Tibial artery (tissue), 4 donors: ENCODE measurements at regions not wholly inside any gene's neighbourhood (a gene's known extent, or its start where the extent isn't known, plus 50 kb on each side); places are given as distances from the start of the nearest gene placed in this dataset.

Source experiments
- DNase-seq, 2 donors: peaks; one replicate each; pipeline ENCODE4 v3.0.0-alpha.2; 2019
- H3K27ac ChIP-seq, 2 donors: fragments of 200-600 bp; sonication (generic) in 1 of 2; 1 replicate in 1 of 2; 2 replicates in 1 of 2; pipeline ENCODE4 v1.5.1; 2018 to 2019; ENCODE audit warnings: mild to moderate bottlenecking in 1 of 2
- H3K27me3 ChIP-seq, 2 donors: fragments of 200-600 bp; sonication (generic) in 1 of 2; one replicate each; pipeline versions ENCODE4 v1.5.1 to v1.6.0; 2016 to 2019
- H3K36me3 ChIP-seq, 3 donors: fragments of 200-600 bp; sonication (generic) in 2 of 3; one replicate each; pipeline ENCODE4 v1.5.1; 2016 to 2019; ENCODE audit warnings: mild to moderate bottlenecking in 2 of 3
- H3K4me1 ChIP-seq, 4 donors: fragments of 200-600 bp; sonication (generic) in 2 of 4; 1 replicate in 3 of 4; 2 replicates in 1 of 4; pipeline ENCODE4 v1.5.1; 2016 to 2019
- H3K4me3 ChIP-seq, 2 donors: fragments of 200-600 bp; sonication (generic) in 1 of 2; 1 replicate in 1 of 2; 2 replicates in 1 of 2; pipeline ENCODE4 v1.5.1; 2018 to 2019; ENCODE audit warnings: mild to moderate bottlenecking in 2 of 2
- H3K9me3 ChIP-seq, 3 donors: fragments of 200-600 bp; sonication (generic) in 1 of 3; one replicate each; pipeline ENCODE4 v1.5.1; 2016 to 2019
- intact Hi-C: fragments of 100-400 bp; cut with DNase I; formaldehyde crosslinking; loops from one replicate; pipeline ENCODE4 v1.15.0; 2023; ENCODE audit warnings: low total_unique reads
- TF ChIP-seq, protein P1 (sequence below), 2 experiments: fragments of 200-600 bp in 1 of 2; fragments of 450-650 bp in 1 of 2; IDR thresholded peaks; one replicate each; pipeline ENCODE4 v1.5.1; 2017 to 2019; ENCODE audit warnings: antibody characterized with exemption in 2 of 2, mild to moderate bottlenecking in 1 of 2, moderate library complexity in 1 of 2

DNA sequence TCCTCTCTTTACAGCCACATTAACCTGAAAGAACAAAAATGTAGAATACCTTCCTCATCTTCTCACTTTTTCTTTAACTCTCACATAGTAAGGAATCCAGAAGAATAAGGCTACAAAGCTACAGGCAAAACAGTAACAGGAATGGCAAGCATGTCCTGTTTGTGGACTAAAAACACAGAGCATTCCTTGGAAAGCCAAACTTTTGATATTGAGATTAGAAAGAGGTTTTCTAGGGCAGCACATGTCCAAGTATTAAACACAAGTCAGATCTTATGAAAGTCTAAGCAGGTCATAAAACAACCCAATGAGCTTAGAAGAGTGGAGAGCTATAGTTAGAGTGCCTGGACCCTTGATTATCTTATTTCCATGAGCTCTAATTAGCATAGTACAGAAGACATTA is 58.2 kb upstream of the FAM9C start:
- TF ChIP-seq, protein P1, sequence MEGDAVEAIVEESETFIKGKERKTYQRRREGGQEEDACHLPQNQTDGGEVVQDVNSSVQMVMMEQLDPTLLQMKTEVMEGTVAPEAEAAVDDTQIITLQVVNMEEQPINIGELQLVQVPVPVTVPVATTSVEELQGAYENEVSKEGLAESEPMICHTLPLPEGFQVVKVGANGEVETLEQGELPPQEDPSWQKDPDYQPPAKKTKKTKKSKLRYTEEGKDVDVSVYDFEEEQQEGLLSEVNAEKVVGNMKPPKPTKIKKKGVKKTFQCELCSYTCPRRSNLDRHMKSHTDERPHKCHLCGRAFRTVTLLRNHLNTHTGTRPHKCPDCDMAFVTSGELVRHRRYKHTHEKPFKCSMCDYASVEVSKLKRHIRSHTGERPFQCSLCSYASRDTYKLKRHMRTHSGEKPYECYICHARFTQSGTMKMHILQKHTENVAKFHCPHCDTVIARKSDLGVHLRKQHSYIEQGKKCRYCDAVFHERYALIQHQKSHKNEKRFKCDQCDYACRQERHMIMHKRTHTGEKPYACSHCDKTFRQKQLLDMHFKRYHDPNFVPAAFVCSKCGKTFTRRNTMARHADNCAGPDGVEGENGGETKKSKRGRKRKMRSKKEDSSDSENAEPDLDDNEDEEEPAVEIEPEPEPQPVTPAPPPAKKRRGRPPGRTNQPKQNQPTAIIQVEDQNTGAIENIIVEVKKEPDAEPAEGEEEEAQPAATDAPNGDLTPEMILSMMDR (IDR thresholded peaks at IDR 0.05) = no peak
- intact Hi-C loops = no loop called here
- H3K36me3 ChIP-seq = no peaks in the 10 kb centered on the region
- H3K4me1 ChIP-seq = peaks cover 0 to 46% (median 7%) of the 10 kb centered on the region in 4 donors
- DNase-seq = no peak
- no peak overlapping the region for H3K4me3 ChIP-seq
- no peaks in the 10 kb centered on the region for H3K9me3 ChIP-seq
- no peaks in the 10 kb centered on the region for H3K27me3 ChIP-seq
- peak overlapping the region; percentile 63 to 68 for H3K27ac ChIP-seq

DNA sequence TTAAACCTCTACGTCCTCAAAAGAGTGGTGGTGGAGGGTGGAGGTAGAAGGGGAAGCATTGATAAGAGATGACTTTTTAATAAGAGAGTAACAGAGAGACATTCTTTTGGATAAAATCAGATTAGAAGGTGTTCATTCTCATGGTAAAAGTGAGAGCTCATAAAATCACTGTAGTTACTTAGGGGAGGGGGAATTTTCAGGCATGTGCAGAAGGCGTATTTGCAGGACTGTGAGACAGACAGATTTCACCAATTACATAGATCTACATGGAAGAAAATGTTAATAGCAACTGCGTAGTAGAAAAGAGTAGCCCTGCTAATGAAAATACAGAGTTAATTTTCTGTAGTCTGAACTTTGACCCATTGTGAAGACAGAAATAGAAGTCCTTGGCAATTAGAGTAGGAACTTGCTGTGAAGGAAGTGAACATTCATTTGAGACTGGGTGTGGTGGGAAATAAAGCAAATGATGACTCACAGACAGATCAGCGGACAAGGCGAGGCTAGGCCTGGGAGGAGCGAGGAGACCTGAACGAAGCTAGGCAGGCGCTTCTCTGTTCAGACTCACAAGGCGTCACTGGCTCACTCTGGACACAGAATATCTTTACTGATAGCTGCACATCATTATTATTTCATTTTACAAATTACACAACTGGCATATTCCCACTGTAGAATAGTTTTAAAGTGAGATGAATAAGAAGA is 57.2 kb upstream of the FAM9C start:
- H3K4me3 ChIP-seq = no peak overlapping the region
- TF ChIP-seq, protein P1 (IDR thresholded peaks at IDR 0.05) = no peak
- intact Hi-C loops = no loop called here
- no peaks in the 10 kb centered on the region for H3K27me3 ChIP-seq
- H3K4me1 ChIP-seq = peaks cover 0 to 46% (median 7%) of the 10 kb centered on the region in 4 donors
- no peaks in the 10 kb centered on the region for H3K9me3 ChIP-seq
- peak; percentile 81 to 87 for DNase-seq
- H3K36me3 ChIP-seq = no peaks in the 10 kb centered on the region
- peak overlapping the region; percentile 63 to 68 for H3K27ac ChIP-seq

DNA sequence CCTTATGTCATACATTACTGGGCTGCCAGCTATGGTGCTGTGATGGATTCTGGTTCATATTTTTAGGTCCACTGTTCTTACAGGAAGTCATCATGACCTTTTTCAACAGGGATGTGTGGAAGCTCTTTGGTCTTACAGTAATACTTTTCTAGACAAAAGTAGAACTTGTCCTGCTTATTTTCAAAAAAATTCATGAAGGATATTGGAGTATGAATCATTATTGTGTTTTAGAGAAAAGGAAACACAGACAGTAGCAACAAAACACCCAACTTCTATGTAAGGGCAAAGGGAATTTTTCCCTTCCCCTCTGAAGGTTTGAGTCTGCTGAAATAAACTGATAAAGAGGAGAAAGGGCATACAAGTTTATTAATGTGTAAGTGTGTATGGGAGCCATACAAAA is 54.7 kb upstream of the FAM9C start:
- no peak overlapping the region for H3K4me3 ChIP-seq
- intact Hi-C loops = loop anchor here (10.0 kb wide), 1 partner anchor 124 kb away; the partner anchor contains the start of gene TMSB4X
- no peaks in the 10 kb centered on the region for H3K36me3 ChIP-seq
- TF ChIP-seq, protein P1 (IDR thresholded peaks at IDR 0.05) = no peak
- H3K4me1 ChIP-seq = peaks cover 0 to 64% (median 7%) of the 10 kb centered on the region in 4 donors
- H3K9me3 ChIP-seq = no peaks in the 10 kb centered on the region
- DNase-seq = no peak
- H3K27ac ChIP-seq = peak overlapping the region; percentile 44 to 68
- H3K27me3 ChIP-seq = no peaks in the 10 kb centered on the region

DNA sequence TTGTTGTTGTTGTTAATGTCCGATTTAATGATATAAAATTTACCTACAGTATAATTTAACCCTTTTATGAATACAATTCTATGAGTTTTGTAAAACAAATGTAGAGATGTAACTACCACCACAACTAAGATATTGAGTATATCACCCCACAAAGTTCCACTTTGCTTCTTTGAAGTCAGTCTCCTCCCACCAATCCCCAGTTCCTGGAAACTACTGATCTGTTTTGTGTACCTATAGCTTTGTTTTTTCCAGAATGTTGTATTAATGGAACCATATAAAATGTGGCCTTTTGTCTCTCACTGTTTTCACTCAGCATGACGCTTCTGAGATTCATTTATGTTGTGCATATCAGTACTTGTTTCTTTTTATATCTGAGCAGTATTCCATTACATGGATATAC is 52.3 kb upstream of the FAM9C start:
- H3K27ac ChIP-seq = peak overlapping the region; percentile 22 to 63
- intact Hi-C loops = loop anchor here (10.0 kb wide), 1 partner anchor 122 kb away; the partner anchor contains the start of gene TMSB4X
- no peaks in the 10 kb centered on the region for H3K36me3 ChIP-seq
- H3K4me3 ChIP-seq = no peak overlapping the region
- no peak for DNase-seq
- H3K27me3 ChIP-seq = no peaks in the 10 kb centered on the region
- no peaks in the 10 kb centered on the region for H3K9me3 ChIP-seq
- TF ChIP-seq, protein P1 (IDR thresholded peaks at IDR 0.05) = no peak
- peaks cover 0 to 51% (median 7%) of the 10 kb centered on the region in 4 donors for H3K4me1 ChIP-seq

DNA sequence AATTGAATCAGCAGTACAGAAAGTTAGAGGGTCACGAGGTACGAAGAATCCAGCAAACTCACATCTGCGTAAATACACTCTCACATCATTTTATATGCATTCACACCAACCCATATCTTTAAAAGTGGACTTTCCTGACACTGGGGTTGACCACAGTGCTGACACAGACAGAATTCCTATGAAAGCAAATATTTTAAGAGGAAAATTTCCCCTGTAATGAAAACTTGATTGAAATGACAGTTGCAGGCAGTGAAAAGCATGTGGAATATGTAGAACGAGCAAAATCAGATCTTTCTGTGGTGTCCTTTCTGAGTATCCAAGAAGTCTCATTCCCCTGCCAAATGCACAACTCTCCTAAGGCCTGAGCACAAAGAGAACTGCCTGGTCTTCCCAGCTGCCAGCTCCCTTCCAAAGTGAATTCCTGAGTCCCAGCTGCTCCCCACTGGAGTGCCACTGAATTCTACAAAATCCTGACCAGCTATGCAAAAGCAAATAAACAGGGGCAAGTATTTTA is 50.5 kb upstream of the FAM9C start:
- intact Hi-C loops = loop anchor here (10.0 kb wide), 1 partner anchor 120 kb away; the partner anchor contains the start of gene TMSB4X
- DNase-seq = no peak
- no peaks in the 10 kb centered on the region for H3K9me3 ChIP-seq
- no peak overlapping the region for H3K4me3 ChIP-seq
- peaks cover 0 to 49% (median under 1%) of the 10 kb centered on the region in 4 donors for H3K4me1 ChIP-seq
- H3K27me3 ChIP-seq = no peaks in the 10 kb centered on the region
- TF ChIP-seq, protein P1 (IDR thresholded peaks at IDR 0.05) = no peak
- H3K36me3 ChIP-seq = no peaks in the 10 kb centered on the region
- H3K27ac ChIP-seq = peak overlapping the region; percentile 37 to 63
